ENCODE measurements at regions not wholly inside any gene's neighbourhood (a gene's known extent, or its start where the extent isn't known, plus 50 kb on each side); places are given as distances from the start of the nearest gene placed in this dataset.

- FAIRE-seq: no peak
Observed at GRCh38 chr12:58140395-58140794, 199.0 kb downstream of the ATP23 start.

- FAIRE-seq: no peak
Observed at GRCh38 chr12:58142991-58143390, 201.6 kb downstream of the ATP23 start.

GRCh38 chr12:58143498-58143995 lies 202.2 kb downstream of the ATP23 start:
- FAIRE-seq: no peak

GRCh38 chr12:58148405-58148804 lies 207.0 kb downstream of the ATP23 start:
- FAIRE-seq: no peak

- FAIRE-seq: no peak
Observed at GRCh38 chr12:58148976-58149375, 207.6 kb downstream of the ATP23 start.

- no peak for FAIRE-seq
Observed at GRCh38 chr12:58154359-58154758, 213.0 kb downstream of the ATP23 start.

- FAIRE-seq: no peak
Observed at GRCh38 chr12:58156697-58157096, 215.3 kb downstream of the ATP23 start.

GRCh38 chr12:58159941-58160340 lies 218.6 kb downstream of the ATP23 start:
- FAIRE-seq: no peak

- no peak for FAIRE-seq
Observed at GRCh38 chr12:58161773-58162172, 220.4 kb downstream of the ATP23 start.

- no peak for FAIRE-seq
Observed at GRCh38 chr12:58163021-58163420, 221.7 kb downstream of the ATP23 start.

GRCh38 chr12:58166643-58167042 lies 225.3 kb downstream of the ATP23 start:
- no peak for FAIRE-seq

- no peak for FAIRE-seq
Observed at GRCh38 chr12:58167622-58168021, 226.3 kb downstream of the ATP23 start.

GRCh38 chr12:58169826-58170225 lies 228.5 kb downstream of the ATP23 start:
- FAIRE-seq: no peak

GRCh38 chr12:58171914-58172313 lies 230.5 kb downstream of the ATP23 start:
- no peak for FAIRE-seq

GRCh38 chr12:58172433-58173073 lies 231.2 kb downstream of the ATP23 start:
- FAIRE-seq: no peak

- no peak for FAIRE-seq
Observed at GRCh38 chr12:58174316-58174715, 232.9 kb downstream of the ATP23 start.

GRCh38 chr12:58176296-58176869 lies 235.0 kb downstream of the ATP23 start:
- no peak for FAIRE-seq

- FAIRE-seq: no peak
Observed at GRCh38 chr12:58177366-58177765, 236.0 kb downstream of the ATP23 start.

GRCh38 chr12:58184212-58184611 lies 242.8 kb downstream of the ATP23 start:
- FAIRE-seq: no peak

GRCh38 chr12:58186401-58186800 lies 245.0 kb downstream of the ATP23 start:
- no peak for FAIRE-seq

- no peak for FAIRE-seq
Observed at GRCh38 chr12:58186914-58187313, 245.5 kb downstream of the ATP23 start.

- FAIRE-seq: no peak
Observed at GRCh38 chr12:58189030-58189429, 247.7 kb downstream of the ATP23 start.

GRCh38 chr12:58189893-58190292 lies 248.5 kb downstream of the ATP23 start:
- FAIRE-seq: no peak

GRCh38 chr12:58190618-58191017 lies 249.3 kb downstream of the ATP23 start:
- no peak for FAIRE-seq

GRCh38 chr12:58196971-58197370 lies 255.6 kb downstream of the ATP23 start:
- no peak for FAIRE-seq
